ENCODE measurements at regions not wholly inside any gene's neighbourhood (a gene's known extent, or its start where the extent isn't known, plus 50 kb on each side); places are given as distances from the start of the nearest gene placed in this dataset.
"Not testable (repeated sequence)": the region's sequence is repeated elsewhere in the genome, so short reads cannot be mapped to it uniquely, and the experiment has no call there.

GRCh38 chr1:80163686-80164085 is 1157.2 kb upstream of the ADGRL4 start:
- H3K27me3 Mint-ChIP-seq = no peaks in the 10 kb centered on the region
- DNase-seq (no peak), ATAC-seq (ENCODE audit: low read depth in 2 of 2) (no peak)
- H3K4me1 Mint-ChIP-seq = no peaks in the 10 kb centered on the region
- H3K27ac Mint-ChIP-seq = no peak overlapping the region
- no peak overlapping the region for H3K4me3 Mint-ChIP-seq
- H3K36me3 Mint-ChIP-seq = no peaks in the 10 kb centered on the region
- H3K9me3 Mint-ChIP-seq = peaks cover 0 to 4% (median 0%) of the 10 kb centered on the region in 7 donors

GRCh38 chr1:80158771-80159170 is 1152.2 kb upstream of the ADGRL4 start:
- no peaks in the 10 kb centered on the region for H3K27me3 Mint-ChIP-seq
- H3K4me3 Mint-ChIP-seq = no peak overlapping the region
- H3K9me3 Mint-ChIP-seq = peaks cover 0 to 5% (median 3%) of the 10 kb centered on the region in 7 donors
- no peak for DNase-seq
- H3K27ac Mint-ChIP-seq = no peak overlapping the region
- H3K36me3 Mint-ChIP-seq = no peaks in the 10 kb centered on the region
- ATAC-seq (ENCODE audit: low read depth in 2 of 2) = no peak
- H3K4me1 Mint-ChIP-seq = no peaks in the 10 kb centered on the region

GRCh38 chr1:80158266-80158665 is 1151.7 kb upstream of the ADGRL4 start:
- H3K9me3 Mint-ChIP-seq = peaks cover 0 to 5% (median 3%) of the 10 kb centered on the region in 7 donors
- no peak overlapping the region for H3K27ac Mint-ChIP-seq
- H3K36me3 Mint-ChIP-seq = no peaks in the 10 kb centered on the region
- no peak overlapping the region for H3K4me3 Mint-ChIP-seq
- no peaks in the 10 kb centered on the region for H3K4me1 Mint-ChIP-seq
- ATAC-seq (ENCODE audit: low read depth in 2 of 2) (no peak), DNase-seq (no peak)
- H3K27me3 Mint-ChIP-seq = no peaks in the 10 kb centered on the region

- DNase-seq = no peak
- H3K4me3 Mint-ChIP-seq = no peak overlapping the region
Measured at GRCh38 chr1:80155371-80155770, 1148.8 kb upstream of the ADGRL4 start.

GRCh38 chr1:80154176-80154575 is 1147.6 kb upstream of the ADGRL4 start:
- H3K4me1 Mint-ChIP-seq = no peaks in the 10 kb centered on the region
- DNase-seq = no peak
- H3K9me3 Mint-ChIP-seq = peaks cover 0 to 12% (median 5%) of the 10 kb centered on the region in 7 donors
- no peak overlapping the region for H3K4me3 Mint-ChIP-seq
- ATAC-seq (ENCODE audit: low read depth in 2 of 2) = no peak
- no peaks in the 10 kb centered on the region for H3K36me3 Mint-ChIP-seq
- H3K27me3 Mint-ChIP-seq = no peaks in the 10 kb centered on the region
- H3K27ac Mint-ChIP-seq = no peak overlapping the region

More at GRCh38 chr1:80155371-80155770, 1148.8 kb upstream of the ADGRL4 start:
- no peak for ATAC-seq (ENCODE audit: low read depth in 2 of 2)
- no peaks in the 10 kb centered on the region for H3K4me1 Mint-ChIP-seq
- peaks cover 2 to 12% (median 3%) of the 10 kb centered on the region in 7 donors for H3K9me3 Mint-ChIP-seq
- no peak overlapping the region for H3K27ac Mint-ChIP-seq
- H3K36me3 Mint-ChIP-seq = no peaks in the 10 kb centered on the region
- H3K27me3 Mint-ChIP-seq = no peaks in the 10 kb centered on the region

GRCh38 chr1:80153762-80154161 is 1147.2 kb upstream of the ADGRL4 start:
- ATAC-seq (ENCODE audit: low read depth in 2 of 2) = no peak
- no peaks in the 10 kb centered on the region for H3K4me1 Mint-ChIP-seq
- no peaks in the 10 kb centered on the region for H3K36me3 Mint-ChIP-seq
- H3K9me3 Mint-ChIP-seq = peaks cover 0 to 12% (median 6%) of the 10 kb centered on the region in 7 donors
- no peak for DNase-seq
- H3K27me3 Mint-ChIP-seq = no peaks in the 10 kb centered on the region
- no peak overlapping the region for H3K4me3 Mint-ChIP-seq
- no peak overlapping the region for H3K27ac Mint-ChIP-seq

- Mint-ChIP-seq H3K27ac (no peak overlapping the region), H3K36me3 (peaks cover 5 to 11% of the 10 kb centered on the region in 2 donors), H3K9me3 (peaks cover 9 to 34% (median 18%) of the 10 kb centered on the region in 7 donors), H3K27me3 (no peaks in the 10 kb centered on the region), H3K4me1 (no peaks in the 10 kb centered on the region), H3K4me3 (no peak overlapping the region)
- DNase-seq = no peak
- ATAC-seq (ENCODE audit: low read depth in 2 of 2) = no peak
Measured at GRCh38 chr1:80143361-80143760, 1136.8 kb upstream of the ADGRL4 start.

- H3K27me3 Mint-ChIP-seq; ATAC-seq (ENCODE audit: low read depth in 2 of 2); H3K4me3 Mint-ChIP-seq; H3K4me1 Mint-ChIP-seq; H3K36me3 Mint-ChIP-seq; DNase-seq; H3K27ac Mint-ChIP-seq: not testable (repeated sequence)
- H3K9me3 Mint-ChIP-seq = peaks cover 3 to 11% (median 5%) of the 10 kb centered on the region in 7 donors
Measured at GRCh38 chr1:80137946-80138602, 1131.5 kb upstream of the ADGRL4 start.

- ATAC-seq (ENCODE audit: low read depth in 2 of 2) (no peak), DNase-seq (no peak)
- H3K36me3 Mint-ChIP-seq = no peaks in the 10 kb centered on the region
- no peak overlapping the region for H3K4me3 Mint-ChIP-seq
- no peak overlapping the region for H3K27ac Mint-ChIP-seq
- H3K9me3 Mint-ChIP-seq = peaks cover 11 to 38% (median 25%) of the 10 kb centered on the region in 7 donors
- no peaks in the 10 kb centered on the region for H3K4me1 Mint-ChIP-seq
- no peaks in the 10 kb centered on the region for H3K27me3 Mint-ChIP-seq
Measured at GRCh38 chr1:80113168-80114038, 1106.9 kb upstream of the ADGRL4 start.

GRCh38 chr1:80101159-80101558 is 1094.6 kb upstream of the ADGRL4 start:
- no peaks in the 10 kb centered on the region for H3K4me1 Mint-ChIP-seq
- no peaks in the 10 kb centered on the region for H3K36me3 Mint-ChIP-seq
- no peaks in the 10 kb centered on the region for H3K27me3 Mint-ChIP-seq
- no peak overlapping the region for H3K27ac Mint-ChIP-seq
- DNase-seq (no peak), ATAC-seq (ENCODE audit: low read depth in 2 of 2) (no peak)
- H3K4me3 Mint-ChIP-seq = no peak overlapping the region
- peaks cover 10 to 34% (median 14%) of the 10 kb centered on the region in 7 donors for H3K9me3 Mint-ChIP-seq

- H3K4me1 Mint-ChIP-seq = no peaks in the 10 kb centered on the region
- H3K4me3 Mint-ChIP-seq = no peak overlapping the region
- H3K36me3 Mint-ChIP-seq = no peaks in the 10 kb centered on the region
- H3K27me3 Mint-ChIP-seq = no peaks in the 10 kb centered on the region
- DNase-seq (no peak), ATAC-seq (ENCODE audit: low read depth in 2 of 2) (no peak)
- peaks cover 12 to 42% (median 14%) of the 10 kb centered on the region in 7 donors for H3K9me3 Mint-ChIP-seq
- H3K27ac Mint-ChIP-seq = no peak overlapping the region
Measured at GRCh38 chr1:80099713-80100112, 1093.2 kb upstream of the ADGRL4 start.

GRCh38 chr1:80085067-80085466 is 1078.5 kb upstream of the ADGRL4 start:
- H3K4me3 Mint-ChIP-seq = no peak overlapping the region
- DNase-seq (no peak), ATAC-seq (ENCODE audit: low read depth in 2 of 2) (no peak)
- H3K27me3 Mint-ChIP-seq = no peaks in the 10 kb centered on the region
- peaks cover 0 to 4% (median 2%) of the 10 kb centered on the region in 7 donors for H3K9me3 Mint-ChIP-seq
- H3K4me1 Mint-ChIP-seq = no peaks in the 10 kb centered on the region
- H3K27ac Mint-ChIP-seq = no peak overlapping the region
- H3K36me3 Mint-ChIP-seq = no peaks in the 10 kb centered on the region

GRCh38 chr1:80083892-80084291 is 1077.4 kb upstream of the ADGRL4 start:
- H3K27ac Mint-ChIP-seq = no peak overlapping the region
- H3K9me3 Mint-ChIP-seq = peaks cover 0 to 6% (median 2%) of the 10 kb centered on the region in 7 donors
- DNase-seq (no peak), ATAC-seq (ENCODE audit: low read depth in 2 of 2) (no peak)
- no peaks in the 10 kb centered on the region for H3K4me1 Mint-ChIP-seq
- H3K27me3 Mint-ChIP-seq = no peaks in the 10 kb centered on the region
- H3K4me3 Mint-ChIP-seq = no peak overlapping the region
- no peaks in the 10 kb centered on the region for H3K36me3 Mint-ChIP-seq

GRCh38 chr1:80076469-80076868 is 1069.9 kb upstream of the ADGRL4 start:
- no peaks in the 10 kb centered on the region for H3K4me1 Mint-ChIP-seq
- DNase-seq (no peak), ATAC-seq (ENCODE audit: low read depth in 2 of 2) (no peak)
- no peak overlapping the region for H3K27ac Mint-ChIP-seq
- peaks cover 0 to 6% (median 0%) of the 10 kb centered on the region in 7 donors for H3K9me3 Mint-ChIP-seq
- H3K4me3 Mint-ChIP-seq = no peak overlapping the region
- no peaks in the 10 kb centered on the region for H3K36me3 Mint-ChIP-seq
- H3K27me3 Mint-ChIP-seq = no peaks in the 10 kb centered on the region
